Thymus (tissue), 11 donors: ENCODE measurements at regions not wholly inside any gene's neighbourhood (a gene's known extent, or its start where the extent isn't known, plus 50 kb on each side); places are given as distances from the start of the nearest gene placed in this dataset.
"Not testable (repeated sequence)": the region's sequence is repeated elsewhere in the genome, so short reads cannot be mapped to it uniquely, and the experiment has no call there.

Experiments
- DNase-seq, 9 donors: peaks; one replicate each; pipeline ENCODE4 v3.0.0-alpha.2; 2013; ENCODE audit warnings: low spot score in 9 of 9, low read depth in 6 of 9, missing footprints in 1 of 9
- H3K27ac ChIP-seq, 2 donors: one replicate each; pipeline ENCODE4 v1.5.1; 2013; ENCODE audit warnings: control low read depth in 1 of 2, low read depth in 1 of 2, low read length in 1 of 2, mild to moderate bottlenecking in 1 of 2, moderate library complexity in 1 of 2
- H3K27me3 ChIP-seq, 2 donors: one replicate each; pipeline ENCODE4 v1.5.1; 2013; ENCODE audit warnings: low read length in 1 of 2; ENCODE audit not compliant: control insufficient read depth in 2 of 2, insufficient read depth in 1 of 2
- H3K36me3 ChIP-seq, 2 donors: one replicate each; pipeline ENCODE4 v1.5.1; 2013; ENCODE audit warnings: low read length in 1 of 2, mild to moderate bottlenecking in 1 of 2, moderate library complexity in 1 of 2; ENCODE audit not compliant: control insufficient read depth in 2 of 2, insufficient read depth in 2 of 2
- H3K4me1 ChIP-seq, 2 donors: one replicate each; pipeline ENCODE4 v1.5.1; 2013; ENCODE audit warnings: low read length in 2 of 2; ENCODE audit not compliant: control insufficient read depth in 2 of 2, insufficient read depth in 2 of 2
- H3K4me3 ChIP-seq, 2 donors: one replicate each; pipeline ENCODE4 v1.5.1; 2013; ENCODE audit warnings: low read length in 2 of 2, control low read depth in 1 of 2, mild to moderate bottlenecking in 1 of 2
- H3K9me3 ChIP-seq, 2 donors: one replicate each; pipeline ENCODE4 v1.5.1; 2013; ENCODE audit warnings: low read length in 1 of 2, mild to moderate bottlenecking in 1 of 2; ENCODE audit not compliant: control insufficient read depth in 2 of 2, insufficient read depth in 1 of 2
- WGBS: extraction: QIAGEN DNeasy Blood & Tissue Kit; methylation state at CpG from one replicate; pipeline ENCODE4 v1.1.7; 2013; 5-methylcytosine and 5-hydroxymethylcytosine counted together
- donor health status: healthy.

DNA sequence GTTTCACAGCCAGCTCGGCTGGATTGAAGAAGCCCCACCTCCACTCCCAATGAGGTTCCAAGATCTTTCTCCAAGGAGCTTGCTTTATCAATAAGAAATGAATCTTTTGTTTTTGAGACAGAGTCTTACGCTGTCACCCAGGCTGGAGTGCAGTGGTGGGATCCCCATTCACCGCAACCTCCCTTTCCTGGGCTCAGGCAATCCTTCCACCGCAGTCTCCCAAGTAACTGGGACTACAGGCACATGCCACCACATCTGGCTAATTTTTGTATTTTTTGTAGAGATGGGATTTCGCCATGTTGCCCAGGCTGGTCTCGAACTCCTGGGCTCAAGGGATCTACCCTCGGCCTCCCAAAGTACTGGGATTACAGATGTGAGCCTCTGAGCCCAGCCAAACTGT lies 175.3 kb downstream of the OR4M2 start:
- H3K4me3 ChIP-seq, H3K27ac ChIP-seq, DNase-seq, H3K36me3 ChIP-seq, H3K4me1 ChIP-seq: not testable (repeated sequence)
- H3K27me3 ChIP-seq, result peaks cover 3 to 21% of the 10 kb centered on the region in 2 donors
- 96% methylated on average over 7 of the region's 7 CpGs for WGBS
- peaks cover 8 to 20% of the 10 kb centered on the region in 2 donors for H3K9me3 ChIP-seq

DNA sequence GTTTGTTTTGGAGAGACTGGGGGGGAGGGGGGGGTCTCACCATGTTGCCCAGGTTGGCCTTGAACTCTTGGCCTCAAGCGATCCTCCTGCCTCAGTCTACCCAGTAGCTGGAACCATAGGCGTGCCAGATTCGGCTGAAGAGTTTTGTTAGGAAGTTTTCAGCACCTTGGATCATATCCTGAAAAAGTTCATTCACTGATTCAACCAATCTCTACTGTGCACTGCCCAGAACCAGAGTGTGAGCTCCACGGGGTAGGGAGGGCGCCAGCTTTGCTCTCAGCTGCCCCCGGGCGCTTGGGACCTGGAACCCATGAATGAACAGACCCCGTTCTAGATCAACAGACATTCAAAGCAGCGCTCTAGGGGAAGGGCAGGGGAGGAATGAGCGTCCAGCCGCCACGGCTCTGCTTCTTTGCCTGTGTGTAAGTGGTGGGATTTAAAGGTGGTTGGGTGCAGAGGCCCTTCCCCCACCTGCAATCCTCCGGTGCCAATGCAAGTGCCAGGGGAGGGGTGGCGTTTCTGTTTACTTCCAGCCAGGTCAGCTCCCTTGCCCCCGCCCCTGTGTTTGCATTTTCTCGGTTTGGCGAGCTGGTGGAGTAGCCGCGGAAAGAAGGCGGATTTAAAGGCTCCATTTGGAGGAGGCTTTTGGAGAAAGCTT lies 176.2 kb downstream of the OR4M2 start:
- not testable (repeated sequence) for H3K27ac ChIP-seq, H3K4me3 ChIP-seq, H3K36me3 ChIP-seq, H3K4me1 ChIP-seq, DNase-seq
- 87% methylated on average over 20 of the region's 20 CpGs for WGBS
- peaks cover 8 to 20% of the 10 kb centered on the region in 2 donors for H3K9me3 ChIP-seq
- peaks cover 3 to 21% of the 10 kb centered on the region in 2 donors for H3K27me3 ChIP-seq

DNA sequence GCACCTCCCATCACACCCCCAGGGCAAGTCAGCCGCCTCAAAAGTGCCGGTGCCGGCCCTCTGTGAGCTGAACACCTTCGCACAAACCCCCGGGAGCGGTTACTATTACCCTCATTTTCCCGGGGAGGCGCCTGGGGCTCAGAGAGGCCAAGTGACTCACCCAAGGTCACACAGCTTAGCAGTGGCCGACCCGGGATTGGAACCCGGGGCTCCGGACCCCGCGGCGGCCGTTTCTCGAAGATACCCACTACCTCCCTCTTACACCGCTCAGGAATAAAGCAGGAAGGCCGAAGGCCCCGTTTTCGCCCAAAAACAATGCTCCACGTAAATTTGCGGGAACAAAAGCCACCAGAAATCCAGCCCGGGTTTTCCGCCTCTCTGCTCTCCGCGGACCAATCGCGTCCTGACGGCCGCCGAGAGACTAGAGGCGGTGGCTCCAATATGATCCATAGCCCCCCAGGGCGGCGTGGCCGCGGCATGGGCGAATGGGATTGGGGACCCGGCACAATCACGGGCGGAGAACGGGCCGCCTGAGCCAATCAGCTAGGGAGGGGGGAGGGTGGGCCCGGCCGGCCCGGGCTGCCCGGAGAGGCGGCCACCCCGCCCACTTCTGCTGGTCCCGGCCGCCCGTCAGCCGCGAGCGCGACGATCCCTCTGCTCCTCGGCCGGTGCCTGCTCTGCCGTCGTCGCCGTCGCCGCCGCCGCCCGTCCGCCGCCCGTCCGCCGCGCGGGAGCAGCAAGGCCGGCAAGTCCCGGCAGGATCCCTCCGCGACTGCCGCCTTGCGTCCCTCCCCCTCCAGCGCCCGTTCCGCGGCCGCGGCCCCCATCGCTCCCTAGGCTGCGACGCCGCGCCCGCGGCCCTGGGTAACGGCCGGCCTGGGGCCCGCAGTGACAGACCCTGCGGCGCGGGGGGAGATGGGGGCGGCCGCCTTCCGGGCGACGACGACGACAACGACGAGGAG lies 177.0 kb downstream of the OR4M2 start:
- H3K9me3 ChIP-seq, result peaks cover 8 to 20% of the 10 kb centered on the region in 2 donors
- no peaks in the 10 kb centered on the region for H3K36me3 ChIP-seq
- no peak overlapping the region for H3K4me3 ChIP-seq
- peaks cover 3 to 21% of the 10 kb centered on the region in 2 donors for H3K27me3 ChIP-seq
- DNase-seq, result no peak
- H3K27ac ChIP-seq, result no peak overlapping the region
- H3K4me1 ChIP-seq, result no peaks in the 10 kb centered on the region
- WGBS, result 81% methylated on average over 109 of the region's 109 CpGs

DNA sequence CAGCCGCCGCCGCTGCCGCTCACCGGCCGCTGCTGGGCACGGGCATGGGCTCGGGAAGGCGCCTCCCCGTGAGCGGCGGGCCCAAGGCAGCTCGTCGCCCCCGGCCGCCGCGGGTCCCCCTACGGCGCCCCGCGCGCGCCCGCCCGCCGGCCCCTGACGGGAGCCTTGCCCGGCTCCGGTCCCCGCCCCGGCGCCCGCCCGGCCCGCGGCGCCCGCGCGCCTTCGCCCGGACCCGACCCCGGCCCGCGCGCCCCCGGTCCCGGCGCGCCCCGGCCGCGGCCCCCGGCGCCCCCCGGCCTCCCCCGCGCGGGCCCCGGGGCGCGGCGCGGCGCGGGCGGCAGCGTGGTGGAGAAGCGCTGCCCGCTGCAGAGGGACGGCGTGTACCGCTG lies 177.7 kb downstream of the OR4M2 start:
- no peaks in the 10 kb centered on the region for H3K36me3 ChIP-seq
- 81% methylated on average over 75 of the region's 75 CpGs for WGBS
- H3K27me3 ChIP-seq, result peaks cover 6 to 27% of the 10 kb centered on the region in 2 donors
- peaks cover 8 to 20% of the 10 kb centered on the region in 2 donors for H3K9me3 ChIP-seq
- no peak for DNase-seq
- no peak overlapping the region for H3K27ac ChIP-seq
- no peak overlapping the region for H3K4me3 ChIP-seq
- no peaks in the 10 kb centered on the region for H3K4me1 ChIP-seq

DNA sequence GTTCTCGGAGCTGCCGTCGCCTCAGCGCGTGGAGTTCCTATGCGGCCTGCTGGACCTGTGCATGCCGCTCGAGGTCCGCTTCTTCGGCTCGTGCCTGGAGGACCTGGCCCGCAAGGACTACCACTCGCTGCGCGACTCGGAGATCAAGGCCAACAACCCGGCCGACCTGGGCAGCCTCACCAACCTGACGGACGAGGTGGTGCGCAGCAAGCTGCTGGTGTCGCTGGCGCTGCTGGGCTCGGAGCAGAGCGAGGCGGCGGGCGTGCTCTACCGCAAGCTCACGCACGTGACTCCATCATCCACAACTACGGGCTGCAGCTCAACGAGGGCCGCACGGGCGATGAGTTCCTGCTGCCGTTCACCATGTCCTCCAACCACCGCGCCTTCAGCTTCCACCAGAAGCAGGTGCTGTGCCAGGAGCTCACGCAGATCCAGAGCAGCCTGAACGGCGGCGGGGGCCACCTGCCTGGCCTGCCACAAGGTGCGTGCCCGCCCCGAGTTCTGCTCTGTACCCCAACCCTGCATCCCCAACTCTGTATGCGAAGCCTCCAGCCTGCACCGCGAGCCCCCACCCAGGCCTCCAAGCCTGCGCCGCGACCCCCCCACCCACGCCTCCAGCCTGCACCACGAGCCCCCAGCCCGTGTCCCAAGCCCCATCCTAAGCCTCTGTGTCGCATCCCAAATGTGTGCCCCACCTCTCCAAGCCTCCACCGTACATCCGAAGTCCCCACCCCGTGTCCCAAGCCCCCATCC lies 178.2 kb downstream of the OR4M2 start:
- H3K36me3 ChIP-seq, result no peaks in the 10 kb centered on the region
- no peaks in the 10 kb centered on the region for H3K4me1 ChIP-seq
- H3K27me3 ChIP-seq, result peaks cover 9 to 27% of the 10 kb centered on the region in 2 donors
- no peak for DNase-seq
- no peak overlapping the region for H3K27ac ChIP-seq
- WGBS, result 89% methylated on average over 59 of the region's 59 CpGs
- peaks cover 8 to 18% of the 10 kb centered on the region in 2 donors for H3K9me3 ChIP-seq
- no peak overlapping the region for H3K4me3 ChIP-seq

DNA sequence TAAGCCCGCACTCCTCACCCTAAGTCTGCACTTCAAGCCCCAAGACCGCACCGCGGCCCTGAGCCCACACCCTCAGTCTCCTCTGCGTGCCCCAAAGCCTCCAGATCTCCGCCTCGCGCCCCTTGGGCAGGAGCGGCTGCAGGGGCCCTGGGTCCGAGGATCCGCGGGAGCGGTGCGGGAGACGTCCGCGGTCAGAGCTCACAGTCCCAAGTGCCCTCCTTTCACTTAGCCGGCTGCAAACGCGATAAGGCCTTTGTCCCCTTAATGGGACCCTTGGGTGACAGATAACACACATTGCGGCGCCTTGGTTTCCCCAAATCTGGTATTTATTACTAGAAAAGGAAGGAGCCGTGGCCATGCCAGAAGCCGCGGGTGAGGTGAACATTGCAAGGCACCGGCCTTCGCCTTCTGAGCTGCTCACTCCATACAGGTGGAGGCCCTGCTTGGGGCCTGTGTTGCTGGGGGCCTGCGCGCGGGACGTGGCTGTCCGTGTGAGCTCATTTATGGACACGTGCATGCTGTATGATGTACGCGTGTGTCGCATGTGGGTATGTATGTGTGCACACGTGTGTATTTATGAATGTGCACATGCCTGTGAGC lies 178.9 kb downstream of the OR4M2 start:
- H3K9me3 ChIP-seq, result peaks cover 8 to 11% of the 10 kb centered on the region in 2 donors
- H3K4me3 ChIP-seq, DNase-seq, H3K4me1 ChIP-seq, H3K27ac ChIP-seq, H3K36me3 ChIP-seq: not testable (repeated sequence)
- H3K27me3 ChIP-seq, result peaks cover 13 to 27% of the 10 kb centered on the region in 2 donors
- WGBS, result 93% methylated on average over 37 of the region's 37 CpGs

DNA sequence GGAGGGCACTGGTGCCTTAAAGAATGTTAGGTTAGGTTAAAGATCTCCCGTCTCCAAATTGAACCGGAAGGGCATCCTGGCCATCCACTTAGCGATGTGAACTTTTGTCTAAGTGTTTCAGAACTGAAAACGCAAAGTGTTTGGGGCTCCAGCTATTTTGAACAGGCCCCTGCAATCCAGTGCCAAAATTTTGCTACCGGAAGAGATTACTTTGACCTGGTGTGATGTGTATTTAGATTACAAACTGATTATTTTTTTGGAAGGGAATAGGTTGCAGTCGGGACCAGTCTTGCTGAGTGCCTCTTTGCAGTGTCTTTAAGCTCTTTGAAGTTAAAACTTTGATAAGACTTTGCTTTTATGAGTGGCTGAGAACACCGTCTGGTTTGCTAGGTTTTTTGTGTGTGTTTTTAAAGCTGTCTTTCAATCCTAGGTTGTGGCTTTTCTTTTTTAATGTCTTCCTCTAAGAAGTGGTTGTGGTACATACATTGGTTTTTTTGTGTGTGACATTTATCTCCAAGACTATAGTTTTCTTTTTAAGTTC lies 179.6 kb downstream of the OR4M2 start:
- no peak overlapping the region for H3K4me3 ChIP-seq
- WGBS, result 67% methylated on average over 7 of the region's 7 CpGs
- DNase-seq, result peak in 3 of 9 donors; percentile 22 to 79 (median 51)

DNA sequence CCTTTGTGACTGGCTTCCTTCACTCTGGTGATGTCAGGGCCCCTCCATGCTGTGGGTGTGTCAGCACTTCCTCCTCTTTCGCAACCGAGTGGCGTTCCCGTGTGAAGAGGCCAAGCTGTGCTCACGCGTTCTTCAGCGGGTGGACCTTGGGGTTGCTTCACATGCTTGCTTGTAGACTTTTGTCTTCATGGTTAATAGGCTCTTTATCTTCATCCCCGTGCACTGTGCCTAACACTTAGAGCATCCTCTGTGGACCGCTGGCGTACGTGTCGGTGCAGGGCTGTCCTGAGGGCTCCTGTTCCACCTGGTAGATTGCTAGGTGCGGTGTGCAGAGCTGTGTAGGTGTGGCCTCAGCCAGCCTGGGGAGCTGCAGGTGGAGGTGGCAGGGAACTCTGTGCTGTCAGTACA lies 182.3 kb downstream of the OR4M2 start:
- Histone ChIP-seq H3K27ac (no peak overlapping the region), H3K4me3 (no peak overlapping the region), H3K9me3 (peaks cover 4 to 7% of the 10 kb centered on the region in 2 donors), H3K27me3 (peaks cover 16 to 17% of the 10 kb centered on the region in 2 donors), H3K4me1 (no peaks in the 10 kb centered on the region), H3K36me3 (no peaks in the 10 kb centered on the region)
- no peak for DNase-seq
- WGBS, result 92% methylated on average over 13 of the region's 13 CpGs

More for the DNA sequence above, 179.6 kb downstream of the OR4M2 start:
- Histone ChIP-seq H3K4me1 (no peaks in the 10 kb centered on the region), H3K36me3 (no peaks in the 10 kb centered on the region), H3K9me3 (peaks cover 8 to 9% of the 10 kb centered on the region in 2 donors), H3K27me3 (peaks cover 13 to 27% of the 10 kb centered on the region in 2 donors), H3K27ac (no peak overlapping the region)
